GM12878 (cell line): ENCODE measurements at regions not wholly inside any gene's neighbourhood (a gene's known extent, or its start where the extent isn't known, plus 50 kb on each side); places are given as distances from the start of the nearest gene placed in this dataset.

Experiments
- ATAC-seq: fragments of 200-7000 bp; cut with Tn5 transposase; 3 replicates; pipeline ENCODE4 v1.9.1; 2020; ENCODE audit warnings: mild to moderate bottlenecking, moderate library complexity
- BruUV-seq: library from RNA; stranded (reverse); fragments of 400-500 nt; replicated peaks from 2 replicates; lab custom pipeline; 2021; lab: Mats Ljungman, UMichigan
- CTCF ChIA-PET: fragments of 300-600 bp; sonication (Branson Sonifier 250); formaldehyde crosslinking; extraction: SDS; loops from one replicate; lab custom pipeline; 2021; ENCODE audit warnings: inconsistent platforms; lab: Yijun Ruan, JAX
- POLR2A ChIA-PET: fragments of 350-600 bp; formaldehyde crosslinking; extraction: SDS; loops from one replicate; lab custom pipeline; 2021; ENCODE audit warnings: inconsistent platforms; lab: Charles Lee
- RAD21 ChIA-PET: fragments of 300-600 bp; sonication (Branson Sonifier 250); formaldehyde crosslinking; loops from one replicate; lab custom pipeline; 2023; ENCODE audit warnings: antibody characterized with exemption; ENCODE audit not compliant: unreplicated experiment; lab: Charles Lee
- SMC1A ChIA-PET: fragments of 300-600 bp; sonication (Branson Sonifier 250); formaldehyde crosslinking; loops from one replicate; lab custom pipeline; 2023; ENCODE audit not compliant: unreplicated experiment, uncharacterized antibody; lab: Charles Lee
- DNase-seq: peaks from one replicate; pipeline ENCODE4 v3.0.0-alpha.2; 2011; ENCODE audit warnings: low read depth, low spot score
- FAIRE-seq: peaks from 3 replicates; lab custom pipeline; 2011; peaks lifted over from hg19 to GRCh38; lab: Jason Lieb, UNC
- H2AFZ ChIP-seq: 2 replicates; pipeline ENCODE4 v1.6.0; 2011; ENCODE audit warnings: low read depth, low read length, control low read depth; ENCODE audit not compliant: control insufficient read depth
- H3K27ac ChIP-seq: 2 replicates; pipeline ENCODE4 v1.5.1; 2011; ENCODE audit warnings: control low read depth; ENCODE audit not compliant: control insufficient read depth, insufficient read depth
- H3K27me3 ChIP-seq, 2 experiments: replicated peaks in 1 of 2; 2 replicates each; pipeline versions ENCODE4 v1.6.0 to v1.6.1; 2011; ENCODE audit warnings: low read length in 1 of 2; ENCODE audit not compliant: control insufficient read depth in 2 of 2, insufficient read depth in 2 of 2
- H3K36me3 ChIP-seq, 2 experiments: 2 replicates each; pipeline ENCODE4 v1.5.1; 2011; ENCODE audit warnings: low read length in 1 of 2; ENCODE audit not compliant: control insufficient read depth in 2 of 2, insufficient read depth in 2 of 2
- H3K4me1 ChIP-seq: 2 replicates; pipeline ENCODE4 v1.6.1; 2011; ENCODE audit warnings: mild to moderate bottlenecking, low read length, moderate library complexity, mixed read lengths; ENCODE audit not compliant: control insufficient read depth, insufficient read depth
- H3K4me2 ChIP-seq: 2 replicates; pipeline ENCODE4 v1.6.0; 2011; ENCODE audit warnings: control low read depth; ENCODE audit not compliant: control insufficient read depth, insufficient read depth
- H3K4me3 ChIP-seq: fragments of 200-600 bp; sonication (generic); 2 replicates; pipeline ENCODE4 v1.5.1; 2016
- H3K79me2 ChIP-seq: 2 replicates; pipeline ENCODE4 v1.6.0; 2011; ENCODE audit warnings: low read length; ENCODE audit not compliant: control insufficient read depth, insufficient read depth
- H3K9ac ChIP-seq: 2 replicates; pipeline ENCODE4 v1.8.0; 2011; ENCODE audit warnings: low read length, control low read depth, mixed read lengths; ENCODE audit not compliant: control insufficient read depth, insufficient read depth
- H3K9me3 ChIP-seq: replicated peaks from 3 replicates; pipeline ENCODE4 v1.5.1; 2011; ENCODE audit warnings: mild to moderate bottlenecking, low read length; ENCODE audit not compliant: control insufficient read depth, insufficient read depth
- H4K20me1 ChIP-seq: 2 replicates; pipeline ENCODE4 v1.6.0; 2011; ENCODE audit not compliant: control insufficient read depth, insufficient read depth
- BCLAF1 ChIP-seq: fragments of 450-650 bp; IDR thresholded peaks from 2 replicates; pipeline ENCODE4 v1.6.1; 2017; ENCODE audit warnings: antibody characterized with exemption, mild to moderate bottlenecking, moderate library complexity
- CTCF ChIP-seq, 3 experiments: IDR thresholded peaks in 2 of 3; conservative IDR thresholded peaks in 1 of 3; 2 replicates each; pipeline ENCODE4 v1.5.1; 2011; ENCODE audit warnings: low read depth in 3 of 3, low read length in 3 of 3, mild to moderate bottlenecking in 3 of 3, control low read depth in 2 of 3, moderate library complexity in 2 of 3, inconsistent platforms in 1 of 3, mixed read lengths in 1 of 3; ENCODE audit not compliant: control insufficient read depth in 2 of 3, insufficient read depth in 1 of 3; ENCODE audit errors: extremely low read depth in 1 of 3
- FOXM1 ChIP-seq: IDR thresholded peaks from 2 replicates; pipeline ENCODE4 v1.6.1; 2012; ENCODE audit warnings: low read depth, mild to moderate bottlenecking, inconsistent platforms, low read length, moderate library complexity
- MAX ChIP-seq: IDR thresholded peaks from 2 replicates; pipeline ENCODE4 v1.6.1; 2012; ENCODE audit warnings: low read depth, low read length, improper control_type of control experiment
- MTA3 ChIP-seq: IDR thresholded peaks from 2 replicates; pipeline ENCODE4 v1.6.1; 2012; ENCODE audit warnings: low read length, inconsistent platforms, borderline replicate concordance
- NR2F1 ChIP-seq: fragments of 450-650 bp; conservative IDR thresholded peaks from 2 replicates; pipeline ENCODE4 v1.6.1; 2017; ENCODE audit warnings: mild to moderate bottlenecking
- PAX8 ChIP-seq: fragments of 450-650 bp; IDR thresholded peaks from 2 replicates; pipeline ENCODE4 v1.6.1; 2017; ENCODE audit warnings: mild to moderate bottlenecking, moderate library complexity
- RB1 ChIP-seq: fragments of 450-650 bp; formaldehyde crosslinking; IDR thresholded peaks from 2 replicates; pipeline ENCODE4 v1.6.1; 2017; ENCODE audit warnings: mild to moderate bottlenecking, borderline replicate concordance
- TAF1 ChIP-seq: IDR thresholded peaks from 2 replicates; pipeline ENCODE4 v1.6.1; 2011; ENCODE audit warnings: mild to moderate bottlenecking, low read depth, low read length, borderline replicate concordance
- ZNF217 ChIP-seq: fragments of 450-650 bp; IDR thresholded peaks from 2 replicates; pipeline ENCODE4 v1.6.1; 2017; ENCODE audit warnings: antibody characterized with exemption, mild to moderate bottlenecking
- ZNF24 ChIP-seq: fragments of 450-650 bp; IDR thresholded peaks from 2 replicates; pipeline ENCODE4 v1.6.1; 2017; ENCODE audit warnings: antibody characterized with exemption, mild to moderate bottlenecking
- ZNF384 ChIP-seq: IDR thresholded peaks from 2 replicates; pipeline ENCODE4 v1.6.1; 2012; ENCODE audit warnings: low read depth, mild to moderate bottlenecking, low read length, improper control_type of control experiment, borderline replicate concordance
- WGBS: methylation state at CpG from one replicate; pipeline ENCODE4 v1.1.6; 2016; ENCODE audit warnings: low lambda C conversion rate; ENCODE audit not compliant: insufficient replicate concordance, insufficient coverage; ENCODE audit errors: missing lambda C conversion rate; 5-methylcytosine and 5-hydroxymethylcytosine counted together
- in situ Hi-C: fragments of 300-500 bp; cut with MboI; formaldehyde crosslinking; loops from 9 replicates; pipeline ENCODE4 v1.14.3; 2018; ENCODE audit warnings: mixed read lengths
- intact Hi-C: fragments of 100-400 bp; cut with micrococcal nuclease; formaldehyde crosslinking; loops from one replicate; pipeline ENCODE4 v1.14.2; 2022; ENCODE audit not compliant: unreplicated experiment
- TF ChIP-seq, protein P1 (sequence below): fragments of 450-650 bp; IDR thresholded peaks from 2 replicates; pipeline ENCODE4 v1.6.1; 2017; ENCODE audit warnings: mild to moderate bottlenecking, moderate library complexity

DNA sequence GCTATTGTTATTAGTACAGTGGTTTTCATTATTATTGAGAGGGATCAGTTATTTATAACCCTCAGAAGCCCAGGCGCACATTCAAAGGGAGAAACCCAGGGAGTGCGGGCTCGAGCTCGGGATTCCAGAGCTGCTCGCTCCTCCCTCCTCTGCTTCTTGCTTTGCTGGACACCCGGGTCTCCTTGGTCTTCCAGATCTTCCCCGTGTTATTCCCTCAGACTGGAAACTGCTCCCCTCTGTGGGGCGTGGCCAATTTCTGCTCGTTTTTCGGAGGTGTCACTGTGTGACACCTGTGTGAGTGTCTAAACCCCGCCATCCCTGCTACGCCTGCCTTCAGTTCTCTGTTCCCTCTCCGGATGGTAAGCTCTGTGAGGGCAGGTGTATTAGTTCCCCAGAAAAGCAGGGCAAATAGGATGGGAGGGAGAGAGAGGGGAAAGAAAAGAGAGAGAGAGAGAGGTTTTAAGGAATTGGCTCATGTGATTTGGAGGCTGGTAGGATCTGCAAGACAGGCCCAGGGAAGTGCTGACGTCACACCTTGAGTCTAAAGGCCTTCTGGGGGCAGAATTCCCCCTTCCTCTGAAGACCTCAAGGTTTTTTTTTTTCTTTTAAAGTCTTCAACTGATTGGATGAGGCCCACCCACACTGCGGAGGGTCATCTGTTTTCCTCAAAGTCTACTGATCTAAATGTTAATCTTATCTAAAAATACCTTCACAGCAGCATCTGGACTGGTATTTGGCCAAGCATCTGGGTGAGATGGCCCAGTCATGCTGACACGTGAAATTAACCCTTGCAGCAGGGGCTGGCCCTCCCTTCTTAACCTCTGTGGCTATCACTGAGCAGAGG is 457.3 kb upstream of the ID2 start:
- no peaks in the 10 kb centered on the region for H3K36me3 ChIP-seq
- H3K4me1 ChIP-seq = peaks cover 5% of the 10 kb centered on the region
- ChIA-PET CTCF (interaction anchor here (1.3 kb wide), 1 partner anchor 13 kb away, joined by 3 read pairs; no protein-coding TSS in a partner anchor), RAD21 (interaction anchor here (1.4 to 1.8 kb wide), 2 partner anchors 10 to 89 kb away, joined by 4 to 7 read pairs; no protein-coding TSS in a partner anchor), POLR2A (no interaction called here), SMC1A (interaction anchor here (1.0 to 1.5 kb wide), 4 partner anchors 10 to 56 kb away, joined by 3 to 7 read pairs (median 3); no protein-coding TSS in a partner anchor)
- no peak overlapping the region for H3K9ac ChIP-seq
- DNase-seq (no peak), ATAC-seq (no peak), FAIRE-seq (no peak)
- no peak overlapping the region for H3K4me2 ChIP-seq
- no peaks in the 10 kb centered on the region for H4K20me1 ChIP-seq
- BruUV-seq = no TSS peak
- in situ Hi-C loops = no loop called here
- H2AFZ ChIP-seq = no peak overlapping the region
- H3K27ac ChIP-seq = no peak overlapping the region
- no peak overlapping the region for H3K4me3 ChIP-seq
- 58% methylated on average over 16 of the region's 16 CpGs for WGBS
- no peaks in the 10 kb centered on the region; the same call in 2 of the 3 replicates for H3K9me3 ChIP-seq
- H3K79me2 ChIP-seq = no peaks in the 10 kb centered on the region
- intact Hi-C loops = no loop called here
- no peaks in the 10 kb centered on the region for H3K27me3 ChIP-seq
- no peak for TF ChIP-seq TAF1
- TF ChIP-seq ZNF24 = no peak
- TF ChIP-seq ZNF384 = no peak
- no peak for TF ChIP-seq MTA3
- TF ChIP-seq, protein P1, sequence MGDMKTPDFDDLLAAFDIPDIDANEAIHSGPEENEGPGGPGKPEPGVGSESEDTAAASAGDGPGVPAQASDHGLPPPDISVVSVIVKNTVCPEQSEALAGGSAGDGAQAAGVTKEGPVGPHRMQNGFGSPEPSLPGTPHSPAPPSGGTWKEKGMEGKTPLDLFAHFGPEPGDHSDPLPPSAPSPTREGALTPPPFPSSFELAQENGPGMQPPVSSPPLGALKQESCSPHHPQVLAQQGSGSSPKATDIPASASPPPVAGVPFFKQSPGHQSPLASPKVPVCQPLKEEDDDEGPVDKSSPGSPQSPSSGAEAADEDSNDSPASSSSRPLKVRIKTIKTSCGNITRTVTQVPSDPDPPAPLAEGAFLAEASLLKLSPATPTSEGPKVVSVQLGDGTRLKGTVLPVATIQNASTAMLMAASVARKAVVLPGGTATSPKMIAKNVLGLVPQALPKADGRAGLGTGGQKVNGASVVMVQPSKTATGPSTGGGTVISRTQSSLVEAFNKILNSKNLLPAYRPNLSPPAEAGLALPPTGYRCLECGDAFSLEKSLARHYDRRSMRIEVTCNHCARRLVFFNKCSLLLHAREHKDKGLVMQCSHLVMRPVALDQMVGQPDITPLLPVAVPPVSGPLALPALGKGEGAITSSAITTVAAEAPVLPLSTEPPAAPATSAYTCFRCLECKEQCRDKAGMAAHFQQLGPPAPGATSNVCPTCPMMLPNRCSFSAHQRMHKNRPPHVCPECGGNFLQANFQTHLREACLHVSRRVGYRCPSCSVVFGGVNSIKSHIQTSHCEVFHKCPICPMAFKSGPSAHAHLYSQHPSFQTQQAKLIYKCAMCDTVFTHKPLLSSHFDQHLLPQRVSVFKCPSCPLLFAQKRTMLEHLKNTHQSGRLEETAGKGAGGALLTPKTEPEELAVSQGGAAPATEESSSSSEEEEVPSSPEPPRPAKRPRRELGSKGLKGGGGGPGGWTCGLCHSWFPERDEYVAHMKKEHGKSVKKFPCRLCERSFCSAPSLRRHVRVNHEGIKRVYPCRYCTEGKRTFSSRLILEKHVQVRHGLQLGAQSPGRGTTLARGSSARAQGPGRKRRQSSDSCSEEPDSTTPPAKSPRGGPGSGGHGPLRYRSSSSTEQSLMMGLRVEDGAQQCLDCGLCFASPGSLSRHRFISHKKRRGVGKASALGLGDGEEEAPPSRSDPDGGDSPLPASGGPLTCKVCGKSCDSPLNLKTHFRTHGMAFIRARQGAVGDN = no peak
- TF ChIP-seq FOXM1 = no peak
- no peak for TF ChIP-seq MAX
- no peak for TF ChIP-seq BCLAF1
- no peak for TF ChIP-seq CTCF (IDR thresholded peaks at IDR 0.05 in 2 of 3, conservative IDR thresholded peaks at IDR 0.05 in 1 of 3; ENCODE audit: control insufficient read depth in 2 of 3, extremely low read depth in 1 of 3, insufficient read depth in 1 of 3, low read depth in 3 of 3, low read length in 3 of 3)
- TF ChIP-seq RB1 = no peak
- no peak for TF ChIP-seq ZNF217
- no peak for TF ChIP-seq NR2F1
- no peak for TF ChIP-seq PAX8
